OCI-LY3 (cell line): ENCODE measurements at regions not wholly inside any gene's neighbourhood (a gene's known extent, or its start where the extent isn't known, plus 50 kb on each side); places are given as distances from the start of the nearest gene placed in this dataset.

ENCODE experiments used
- CTCF ChIP-seq: fragments of 200-600, 300-600 bp; sonication (generic); IDR thresholded peaks from 2 replicates; pipeline ENCODE4 v1.5.1; 2014; ENCODE audit warnings: antibody characterized with exemption, low read length, low read depth
- EZH2phosphoT487 ChIP-seq: fragments of 200-600 bp; shearing (Covaris generic); IDR thresholded peaks from 2 replicates; pipeline ENCODE4 v1.6.1; 2018; ENCODE audit warnings: antibody characterized with exemption, mixed run types, low read depth

- no peak for TF ChIP-seq CTCF
- no peak for TF ChIP-seq EZH2phosphoT487
These were observed 167.2 kb downstream of the TTLL2 start for GRCh38 chr6:167492100-167492449.
